Natural killer cell treated with Interleukin-12 subunit alpha and Interleukin-12 subunit beta and Interleukin-15 and Interleukin-18, amount 100 ng/mL, for 72 hours (primary cell): ENCODE measurements at regions not wholly inside any gene's neighbourhood (a gene's known extent, or its start where the extent isn't known, plus 50 kb on each side); places are given as distances from the start of the nearest gene placed in this dataset.
"Not testable (repeated sequence)": the region's sequence is repeated elsewhere in the genome, so short reads cannot be mapped to it uniquely, and the experiment has no call there.

ENCODE experiments used
- ATAC-seq, 2 donors: fragments of 150-1000 bp; cut with Tn5 transposase in 1 of 2; sonication (Bioruptor Pico), chemical (Tn5 transposase) in 1 of 2; 2 replicates each; pipeline ENCODE4 v1.10.0; 2021
- DNase-seq: peaks from one replicate; pipeline ENCODE4 v3.0.0; 2022; ENCODE audit warnings: low spot score
- H3K27ac Mint-ChIP-seq, 2 donors: 1 replicate in 1 of 2; 2 replicates in 1 of 2; pipeline ENCODE4 v1.8.0; 2022; ENCODE audit warnings: mixed read lengths in 2 of 2, mild to moderate bottlenecking in 1 of 2, moderate library complexity in 1 of 2
- H3K27me3 Mint-ChIP-seq, 2 donors: 1 replicate in 1 of 2; 2 replicates in 1 of 2; pipeline ENCODE4 v1.8.0; 2022; ENCODE audit warnings: mixed read lengths in 2 of 2
- H3K36me3 Mint-ChIP-seq: one replicate; pipeline ENCODE4 v1.8.0; 2022; ENCODE audit warnings: mixed read lengths
- H3K4me1 Mint-ChIP-seq, 2 donors: 1 replicate in 1 of 2; 2 replicates in 1 of 2; pipeline ENCODE4 v1.8.0; 2022; ENCODE audit warnings: low read depth in 2 of 2, mixed read lengths in 2 of 2, mild to moderate bottlenecking in 1 of 2
- H3K4me3 Mint-ChIP-seq: one replicate; pipeline ENCODE4 v1.8.0; 2022; ENCODE audit warnings: mixed read lengths
- H3K9me3 Mint-ChIP-seq: 2 replicates; pipeline ENCODE4 v1.8.0; 2022; ENCODE audit warnings: mixed read lengths

DNA sequence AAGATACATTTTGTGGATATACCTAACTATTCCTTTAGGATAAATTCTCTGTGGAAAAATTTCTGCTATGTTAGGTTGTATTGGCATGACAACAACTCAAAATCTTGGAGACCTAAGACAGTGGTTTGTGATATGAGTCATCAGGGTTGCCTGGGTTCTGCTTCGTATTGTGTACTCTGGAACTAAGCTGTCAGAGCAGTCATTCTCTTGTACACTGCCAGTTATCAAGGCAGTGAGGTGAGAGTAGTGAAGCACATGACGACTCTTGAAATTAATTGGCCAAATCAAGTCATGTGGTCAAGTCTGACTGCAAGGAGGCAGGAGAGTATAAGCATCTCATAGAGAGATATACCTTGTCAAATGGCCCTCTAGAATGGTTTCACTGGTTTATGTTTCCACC lies 104.4 kb downstream of the FANCF start:
- no peaks in the 10 kb centered on the region for H3K9me3 Mint-ChIP-seq
- no peak overlapping the region for H3K4me3 Mint-ChIP-seq
- DNase-seq: no peak
- no peaks in the 10 kb centered on the region for H3K27me3 Mint-ChIP-seq
- no peaks in the 10 kb centered on the region for H3K4me1 Mint-ChIP-seq
- H3K36me3 Mint-ChIP-seq: no peaks in the 10 kb centered on the region
- ATAC-seq: no peak
- no peak overlapping the region for H3K27ac Mint-ChIP-seq

DNA sequence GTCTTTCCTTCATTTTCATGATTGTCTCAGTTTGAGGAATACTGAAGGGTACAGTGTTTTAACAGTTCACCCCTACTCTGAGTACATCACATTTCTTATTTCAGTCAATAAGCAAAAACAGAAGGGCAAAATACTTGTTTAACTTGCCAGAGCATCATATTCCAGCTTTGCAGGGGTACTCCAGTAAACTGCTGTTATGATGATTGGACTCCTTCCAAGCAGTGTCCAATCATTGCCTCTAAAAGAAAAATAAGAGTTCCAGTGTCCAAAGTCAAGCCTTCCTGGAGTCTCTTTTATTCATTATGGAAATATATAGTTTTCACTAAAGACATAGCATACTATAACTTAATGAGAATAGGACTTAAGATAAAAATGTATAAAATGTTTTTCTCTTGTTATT lies 105.1 kb downstream of the FANCF start:
- no peaks in the 10 kb centered on the region for H3K4me1 Mint-ChIP-seq
- H3K27me3 Mint-ChIP-seq: no peaks in the 10 kb centered on the region
- no peak overlapping the region for H3K4me3 Mint-ChIP-seq
- DNase-seq: no peak
- H3K36me3 Mint-ChIP-seq: no peaks in the 10 kb centered on the region
- ATAC-seq: no peak
- H3K9me3 Mint-ChIP-seq: no peaks in the 10 kb centered on the region
- no peak overlapping the region for H3K27ac Mint-ChIP-seq

- not testable (repeated sequence) for H3K4me3 Mint-ChIP-seq, H3K9me3 Mint-ChIP-seq, H3K27ac Mint-ChIP-seq, DNase-seq, H3K4me1 Mint-ChIP-seq, H3K27me3 Mint-ChIP-seq, H3K36me3 Mint-ChIP-seq, ATAC-seq
Measured at GRCh38 chr11:22518344-22518743, 107.3 kb downstream of the FANCF start.

GRCh38 chr11:22516111-22516510 lies 109.5 kb downstream of the FANCF start:
- DNase-seq (no peak), ATAC-seq (no peak)
- no peaks in the 10 kb centered on the region for H3K9me3 Mint-ChIP-seq
- no peak overlapping the region for H3K4me3 Mint-ChIP-seq
- no peak overlapping the region for H3K27ac Mint-ChIP-seq
- no peaks in the 10 kb centered on the region for H3K36me3 Mint-ChIP-seq
- H3K4me1 Mint-ChIP-seq: no peaks in the 10 kb centered on the region
- no peaks in the 10 kb centered on the region for H3K27me3 Mint-ChIP-seq

- ATAC-seq (no peak), DNase-seq (no peak)
- no peaks in the 10 kb centered on the region for H3K27me3 Mint-ChIP-seq
- no peak overlapping the region for H3K4me3 Mint-ChIP-seq
- no peaks in the 10 kb centered on the region for H3K9me3 Mint-ChIP-seq
- no peak overlapping the region for H3K27ac Mint-ChIP-seq
- H3K4me1 Mint-ChIP-seq: no peaks in the 10 kb centered on the region
- H3K36me3 Mint-ChIP-seq: no peaks in the 10 kb centered on the region
Measured at GRCh38 chr11:22512457-22512856, 113.2 kb downstream of the FANCF start.

GRCh38 chr11:22510741-22511140 lies 114.9 kb downstream of the FANCF start:
- Mint-ChIP-seq H3K4me1 (no peaks in the 10 kb centered on the region), H3K36me3 (no peaks in the 10 kb centered on the region), H3K27ac (no peak overlapping the region), H3K9me3 (no peaks in the 10 kb centered on the region), H3K4me3 (no peak overlapping the region), H3K27me3 (no peaks in the 10 kb centered on the region)
- DNase-seq (no peak), ATAC-seq (no peak)

GRCh38 chr11:22510010-22510409 lies 115.6 kb downstream of the FANCF start:
- DNase-seq: no peak
- Mint-ChIP-seq H3K9me3 (no peaks in the 10 kb centered on the region), H3K36me3 (no peaks in the 10 kb centered on the region), H3K4me3 (no peak overlapping the region), H3K27me3 (no peaks in the 10 kb centered on the region), H3K27ac (no peak overlapping the region), H3K4me1 (no peaks in the 10 kb centered on the region)
- ATAC-seq: no peak

DNA sequence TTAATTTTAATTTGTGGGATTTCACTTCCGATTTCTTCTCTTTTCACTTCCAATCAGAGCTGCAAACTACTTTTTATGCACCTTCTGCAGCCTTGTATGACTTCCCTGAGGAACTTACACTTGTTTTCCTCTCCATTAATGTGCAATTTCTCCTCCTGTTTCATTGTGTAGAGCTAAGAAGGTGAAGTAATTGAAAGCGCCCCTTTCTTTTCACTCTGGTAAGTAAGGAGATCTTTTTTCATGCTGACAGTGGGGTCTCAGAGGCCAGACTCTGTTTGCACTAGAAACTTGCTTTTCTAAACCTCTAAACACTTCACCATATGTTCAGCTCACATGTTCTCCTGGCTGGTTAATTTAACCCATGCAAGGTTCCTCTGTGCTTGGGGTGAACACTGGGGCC lies 117.0 kb downstream of the FANCF start:
- H3K27me3 Mint-ChIP-seq: no peaks in the 10 kb centered on the region
- DNase-seq (no peak), ATAC-seq (no peak)
- no peak overlapping the region for H3K4me3 Mint-ChIP-seq
- H3K36me3 Mint-ChIP-seq: no peaks in the 10 kb centered on the region
- no peaks in the 10 kb centered on the region for H3K9me3 Mint-ChIP-seq
- H3K27ac Mint-ChIP-seq: no peak overlapping the region
- no peaks in the 10 kb centered on the region for H3K4me1 Mint-ChIP-seq

DNA sequence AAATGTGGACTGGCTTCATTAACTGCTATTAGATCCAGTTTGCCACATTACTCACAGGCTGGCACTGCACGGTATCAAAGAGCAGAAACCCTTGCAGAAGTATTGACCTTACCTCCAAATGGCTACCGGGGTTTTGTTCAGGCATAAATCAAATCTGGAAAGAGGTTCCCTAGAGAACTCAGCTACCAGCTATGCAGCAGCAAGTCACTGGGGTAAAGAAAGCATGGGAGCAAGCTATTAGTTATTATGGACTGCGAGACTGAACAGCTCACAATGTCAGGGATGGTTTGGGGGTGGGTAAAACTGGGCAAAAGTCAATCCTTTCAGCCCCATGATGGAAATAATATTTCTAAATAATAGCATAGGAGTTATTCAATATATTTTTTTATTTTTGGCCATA lies 128.1 kb downstream of the FANCF start:
- Mint-ChIP-seq H3K27ac (no peak overlapping the region), H3K27me3 (no peaks in the 10 kb centered on the region), H3K4me3 (no peak overlapping the region), H3K36me3 (no peaks in the 10 kb centered on the region), H3K4me1 (no peaks in the 10 kb centered on the region), H3K9me3 (no peaks in the 10 kb centered on the region)
- DNase-seq (no peak), ATAC-seq (no peak)

DNA sequence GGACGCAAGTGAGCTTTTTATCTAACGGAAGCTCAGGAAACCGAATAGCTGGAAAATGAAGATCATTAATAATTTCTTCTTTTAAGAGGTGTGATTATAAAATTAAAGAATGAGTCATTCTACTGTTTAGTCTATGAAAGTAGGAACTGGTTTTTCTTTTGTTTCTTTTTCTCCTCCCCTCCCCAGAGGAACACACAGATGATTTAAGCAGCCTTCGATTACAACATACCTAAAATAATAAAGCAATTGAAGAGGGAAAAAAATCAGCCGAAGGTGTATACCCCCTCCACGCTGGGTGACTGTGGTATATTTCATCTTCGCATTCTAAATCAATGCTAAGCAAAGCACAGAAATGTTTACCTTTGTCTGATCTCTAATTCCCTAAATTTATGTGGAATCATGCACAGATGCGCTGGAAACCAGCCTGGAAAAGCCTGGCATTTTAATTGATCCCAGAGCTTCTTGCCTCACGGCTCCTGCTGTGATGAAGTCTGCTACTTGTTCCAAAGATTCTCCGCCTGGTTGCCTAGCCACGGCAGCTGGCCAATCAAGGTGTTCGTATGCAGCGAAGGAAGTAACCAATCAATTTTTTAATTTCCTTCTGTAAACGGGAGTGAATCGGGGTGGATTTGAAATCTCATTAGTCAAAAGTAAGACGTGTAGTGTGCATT lies 133.9 kb downstream of the FANCF start:
- ATAC-seq (no peak), DNase-seq (no peak)
- H3K27ac Mint-ChIP-seq: no peak overlapping the region
- no peak overlapping the region for H3K4me3 Mint-ChIP-seq
- H3K27me3 Mint-ChIP-seq: no peaks in the 10 kb centered on the region
- peaks cover 5% of the 10 kb centered on the region for H3K9me3 Mint-ChIP-seq
- no peaks in the 10 kb centered on the region for H3K4me1 Mint-ChIP-seq
- no peaks in the 10 kb centered on the region for H3K36me3 Mint-ChIP-seq

GRCh38 chr11:22479971-22480720 lies 142.0 kb downstream of the SLC17A6 start:
- no peak for ATAC-seq
- H3K27ac Mint-ChIP-seq: no peak overlapping the region
- H3K36me3 Mint-ChIP-seq: no peaks in the 10 kb centered on the region
- H3K9me3 Mint-ChIP-seq: peaks cover 4% of the 10 kb centered on the region
- no peak for DNase-seq
- no peaks in the 10 kb centered on the region for H3K4me1 Mint-ChIP-seq
- no peak overlapping the region for H3K4me3 Mint-ChIP-seq
- H3K27me3 Mint-ChIP-seq: peaks cover 0 to 6% of the 10 kb centered on the region in 2 donors

GRCh38 chr11:22479208-22479607 lies 141.0 kb downstream of the SLC17A6 start:
- Mint-ChIP-seq H3K9me3 (peaks cover 4% of the 10 kb centered on the region), H3K4me1 (no peaks in the 10 kb centered on the region), H3K36me3 (no peaks in the 10 kb centered on the region), H3K4me3 (no peak overlapping the region), H3K27ac (no peak overlapping the region), H3K27me3 (peaks cover 0 to 6% of the 10 kb centered on the region in 2 donors)
- ATAC-seq (no peak), DNase-seq (no peak)

DNA sequence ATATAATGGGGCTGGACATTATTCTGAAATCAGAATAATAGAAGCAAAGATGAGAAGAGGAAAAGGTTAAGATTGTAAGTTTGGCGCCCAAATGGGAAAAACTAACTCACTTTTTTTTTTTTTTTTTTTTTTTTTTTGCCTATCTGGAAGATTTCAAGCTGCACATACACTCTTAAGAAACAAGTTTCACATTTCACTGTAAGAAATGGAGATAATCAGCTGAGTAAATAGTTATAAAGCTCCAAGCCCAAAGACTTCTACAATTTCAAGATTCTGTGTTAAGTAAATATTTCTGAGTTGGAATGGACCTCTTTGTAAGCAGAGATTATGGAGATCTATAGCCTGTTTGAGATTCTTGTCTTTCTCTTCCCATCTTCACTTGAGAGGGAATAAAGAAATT lies 140.0 kb downstream of the SLC17A6 start:
- DNase-seq: no peak
- no peak for ATAC-seq
- Mint-ChIP-seq H3K27ac (no peak overlapping the region), H3K9me3 (peaks cover 4% of the 10 kb centered on the region), H3K36me3 (no peaks in the 10 kb centered on the region), H3K4me1 (no peaks in the 10 kb centered on the region), H3K27me3 (peaks cover 0 to 6% of the 10 kb centered on the region in 2 donors), H3K4me3 (no peak overlapping the region)

- DNase-seq (no peak), ATAC-seq (no peak)
- peaks cover 4% of the 10 kb centered on the region for H3K9me3 Mint-ChIP-seq
- peaks cover 0 to 6% of the 10 kb centered on the region in 2 donors for H3K27me3 Mint-ChIP-seq
- no peak overlapping the region for H3K4me3 Mint-ChIP-seq
- no peaks in the 10 kb centered on the region for H3K36me3 Mint-ChIP-seq
- no peak overlapping the region for H3K27ac Mint-ChIP-seq
- H3K4me1 Mint-ChIP-seq: no peaks in the 10 kb centered on the region
Measured at GRCh38 chr11:22477312-22477711, 139.1 kb downstream of the SLC17A6 start.

GRCh38 chr11:22476589-22476988 lies 138.4 kb downstream of the SLC17A6 start:
- Mint-ChIP-seq H3K36me3 (no peaks in the 10 kb centered on the region), H3K27me3 (peaks cover 0 to 6% of the 10 kb centered on the region in 2 donors), H3K4me1 (no peaks in the 10 kb centered on the region), H3K4me3 (no peak overlapping the region), H3K9me3 (peaks cover 4% of the 10 kb centered on the region), H3K27ac (no peak overlapping the region)
- no peak for ATAC-seq
- DNase-seq: no peak
